Upper lobe of left lung (tissue), 6 donors: ENCODE measurements at regions not wholly inside any gene's neighbourhood (a gene's known extent, or its start where the extent isn't known, plus 50 kb on each side); places are given as distances from the start of the nearest gene placed in this dataset.

ENCODE experiments used
- ATAC-seq, 2 donors: fragments of 200-7000 bp; cut with Tn5 transposase; one replicate each; pipeline ENCODE4 v1.9.1; 2022; ENCODE audit warnings: mild to moderate bottlenecking in 2 of 2, moderate library complexity in 2 of 2; ENCODE audit not compliant: low FRiP score in 2 of 2
- DNase-seq, 2 donors: peaks; one replicate each; pipeline ENCODE4 v3.0.0-alpha.2; 2019 to 2020
- H3K27ac ChIP-seq, 4 donors: fragments of 200-600 bp; sonication (generic); one replicate each; pipeline ENCODE4 v1.5.1; 2016 to 2019
- H3K27me3 ChIP-seq, 4 donors: fragments of 200-600 bp; sonication (generic); one replicate each; pipeline ENCODE4 v1.5.1; 2017 to 2019
- H3K36me3 ChIP-seq, 4 donors: fragments of 200-600 bp; sonication (generic); one replicate each; pipeline ENCODE4 v1.5.1; 2016 to 2019
- H3K4me1 ChIP-seq, 4 donors: fragments of 200-600 bp; sonication (generic); one replicate each; pipeline ENCODE4 v1.5.1; 2018 to 2019
- H3K4me3 ChIP-seq, 4 donors: fragments of 200-600 bp; sonication (generic); one replicate each; pipeline ENCODE4 v1.5.1; 2017 to 2019; ENCODE audit warnings: mild to moderate bottlenecking in 2 of 4, moderate library complexity in 1 of 4
- H3K9me3 ChIP-seq, 4 donors: fragments of 200-600 bp; sonication (generic); one replicate each; pipeline ENCODE4 v1.5.1; 2018 to 2019
- CTCF ChIP-seq, 6 experiments: fragments of 450-650 bp in 4 of 6; fragments of 200-600 bp in 2 of 6; sonication (generic) in 2 of 6; IDR thresholded peaks; one replicate each; pipeline ENCODE4 v1.5.1; 2016 to 2019; ENCODE audit warnings: antibody characterized with exemption in 6 of 6
- EP300 ChIP-seq, 4 donors: sonication (generic); formaldehyde crosslinking; IDR thresholded peaks; one replicate each; pipeline ENCODE4 v1.5.1; 2017; ENCODE audit warnings: antibody characterized with exemption in 4 of 4, control low read depth in 2 of 4
- POLR2A ChIP-seq, 4 donors: fragments of 450-650 bp; IDR thresholded peaks; one replicate each; pipeline ENCODE4 v1.5.1; 2016 to 2017; ENCODE audit warnings: antibody characterized with exemption in 4 of 4, mild to moderate bottlenecking in 2 of 4
- POLR2AphosphoS5 ChIP-seq, 2 donors: sonication (generic); formaldehyde crosslinking; IDR thresholded peaks; one replicate each; pipeline ENCODE4 v1.5.1; 2017; ENCODE audit warnings: antibody characterized with exemption in 2 of 2
- WGBS, 2 donors: methylation state at CpG; one replicate each; pipeline ENCODE4 v1.1.5; 2017 to 2018; 5-methylcytosine and 5-hydroxymethylcytosine counted together
- donor health status: DM: no; HTN: no; CAD: no; lungs with moderate emphysema.
- donor health status: DM: no; HTN: yes; CAD: no; lungs with severe emphysema.

GRCh38 chr1:74895411-74895810 lies 162.5 kb downstream of the TYW3 start:
- Histone ChIP-seq H3K36me3 (no peaks in the 10 kb centered on the region), H3K4me3 (no peak overlapping the region), H3K4me1 (no peaks in the 10 kb centered on the region), H3K9me3 (no peaks in the 10 kb centered on the region), H3K27ac (no peak overlapping the region), H3K27me3 (no peaks in the 10 kb centered on the region)
- no peak for ATAC-seq
- WGBS, 2 donors, result 54 to 59% methylated on average over 3 of the region's 3 CpGs
- DNase-seq, result no peak
- TF ChIP-seq POLR2A (IDR thresholded peaks at IDR 0.05), result no peak
- TF ChIP-seq POLR2AphosphoS5 (IDR thresholded peaks at IDR 0.05), result no peak
- TF ChIP-seq EP300 (IDR thresholded peaks at IDR 0.05), result no peak
- TF ChIP-seq CTCF (IDR thresholded peaks at IDR 0.05), result no peak

- no peaks in the 10 kb centered on the region for H3K36me3 ChIP-seq
- no peak overlapping the region for H3K27ac ChIP-seq
- no peaks in the 10 kb centered on the region for H3K4me1 ChIP-seq
- DNase-seq (no peak), ATAC-seq (no peak)
- no peaks in the 10 kb centered on the region for H3K9me3 ChIP-seq
- TF ChIP-seq POLR2A (IDR thresholded peaks at IDR 0.05), result no peak
- no peak for TF ChIP-seq POLR2AphosphoS5 (IDR thresholded peaks at IDR 0.05)
- no peak for TF ChIP-seq CTCF (IDR thresholded peaks at IDR 0.05)
- no peak for TF ChIP-seq EP300 (IDR thresholded peaks at IDR 0.05)
- H3K4me3 ChIP-seq, result no peak overlapping the region
- H3K27me3 ChIP-seq, result no peaks in the 10 kb centered on the region
Measured at GRCh38 chr1:74908131-74908530, 175.2 kb downstream of the TYW3 start.

- no peak overlapping the region for H3K4me3 ChIP-seq
- TF ChIP-seq CTCF (IDR thresholded peaks at IDR 0.05), result no peak
- no peak for TF ChIP-seq POLR2A (IDR thresholded peaks at IDR 0.05)
- no peak for TF ChIP-seq POLR2AphosphoS5 (IDR thresholded peaks at IDR 0.05)
- TF ChIP-seq EP300 (IDR thresholded peaks at IDR 0.05), result no peak
- WGBS, 2 donors, result 70 to 71% methylated on average over 1 of the region's 1 CpG
- ATAC-seq, result no peak
- no peak overlapping the region for H3K27ac ChIP-seq
- no peaks in the 10 kb centered on the region for H3K36me3 ChIP-seq
- no peak for DNase-seq
- peaks cover 0 to 5% (median 0%) of the 10 kb centered on the region in 4 donors for H3K9me3 ChIP-seq
- no peaks in the 10 kb centered on the region for H3K27me3 ChIP-seq
- no peaks in the 10 kb centered on the region for H3K4me1 ChIP-seq
Measured at GRCh38 chr1:74908797-74909196, 175.8 kb downstream of the TYW3 start.

GRCh38 chr1:74913978-74914377 lies 181.0 kb downstream of the TYW3 start:
- TF ChIP-seq EP300 (IDR thresholded peaks at IDR 0.05) (no peak), POLR2AphosphoS5 (IDR thresholded peaks at IDR 0.05) (no peak), CTCF (IDR thresholded peaks at IDR 0.05) (no peak), POLR2A (IDR thresholded peaks at IDR 0.05) (no peak)
- H3K36me3 ChIP-seq, result no peaks in the 10 kb centered on the region
- H3K27me3 ChIP-seq, result no peaks in the 10 kb centered on the region
- no peak overlapping the region for H3K4me3 ChIP-seq
- WGBS, 2 donors, result 76 to 85% methylated on average over 3 of the region's 3 CpGs
- H3K4me1 ChIP-seq, result no peaks in the 10 kb centered on the region
- peaks cover 0 to 5% (median 0%) of the 10 kb centered on the region in 4 donors for H3K9me3 ChIP-seq
- ATAC-seq (no peak), DNase-seq (no peak)
- H3K27ac ChIP-seq, result no peak overlapping the region

GRCh38 chr1:74933500-74933899 lies 200.5 kb downstream of the TYW3 start:
- Histone ChIP-seq H3K36me3 (no peaks in the 10 kb centered on the region), H3K27me3 (no peaks in the 10 kb centered on the region), H3K9me3 (no peaks in the 10 kb centered on the region), H3K27ac (no peak overlapping the region), H3K4me1 (no peaks in the 10 kb centered on the region), H3K4me3 (no peak overlapping the region)
- TF ChIP-seq POLR2A (IDR thresholded peaks at IDR 0.05), result no peak
- no peak for TF ChIP-seq POLR2AphosphoS5 (IDR thresholded peaks at IDR 0.05)
- TF ChIP-seq EP300 (IDR thresholded peaks at IDR 0.05), result no peak
- no peak for TF ChIP-seq CTCF (IDR thresholded peaks at IDR 0.05)
- WGBS, 2 donors, result 61 to 63% methylated on average over 2 of the region's 2 CpGs
- DNase-seq (no peak), ATAC-seq (no peak)
